GM21447 (cell line): ENCODE measurements at regions not wholly inside any gene's neighbourhood (a gene's known extent, or its start where the extent isn't known, plus 50 kb on each side); places are given as distances from the start of the nearest gene placed in this dataset.
"Not testable (repeated sequence)": the region's sequence is repeated elsewhere in the genome, so short reads cannot be mapped to it uniquely, and the experiment has no call there.

ENCODE experiments used
- ATAC-seq: cut with Tn5 transposase; IDR thresholded peaks from one replicate; pipeline ENCODE4 v1.9.1; 2021; ENCODE audit not compliant: unreplicated experiment

DNA sequence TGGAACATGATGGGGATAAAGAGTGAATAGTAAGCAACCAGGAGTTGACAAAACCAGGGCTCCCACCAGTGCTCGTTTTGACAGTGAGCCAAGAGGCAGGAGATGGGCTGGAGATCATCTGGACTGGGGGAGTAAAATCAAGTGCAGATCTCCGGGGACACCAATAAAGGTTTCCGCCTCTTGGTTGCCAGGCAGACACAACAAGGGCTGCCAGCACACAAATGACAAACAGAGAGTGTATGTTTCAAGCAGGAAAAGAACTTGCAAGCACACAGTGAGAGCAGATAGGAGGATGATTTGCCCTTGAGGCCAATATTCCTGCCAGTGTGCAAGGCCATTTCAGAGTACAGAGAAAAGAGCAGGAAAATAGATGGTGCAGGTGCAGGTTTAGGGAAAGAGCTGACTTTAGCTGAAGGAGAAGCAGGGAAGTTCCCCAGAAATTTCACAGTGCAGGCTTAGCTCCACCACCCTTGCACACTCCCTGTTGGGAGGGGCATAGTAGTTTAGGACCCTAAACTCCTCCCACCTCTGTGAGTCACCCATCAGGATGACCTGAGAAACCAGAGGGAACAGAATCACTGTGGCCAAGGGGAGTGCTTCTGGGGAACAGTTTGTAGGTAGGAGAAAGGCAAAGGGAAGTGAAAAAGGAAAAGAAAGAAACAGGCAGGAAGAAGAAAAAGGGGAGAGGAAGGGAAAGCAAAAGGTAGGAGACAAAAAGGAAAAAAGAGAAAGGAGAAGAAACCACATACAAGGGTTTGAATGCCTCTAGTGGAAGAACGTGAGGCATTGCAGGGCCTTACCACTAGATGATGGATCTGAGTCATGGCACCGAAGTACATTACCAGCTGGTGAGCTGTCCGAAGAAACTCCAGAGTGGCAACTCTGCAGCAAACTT, 404.4 kb downstream of the SLC6A15 start:
- peak; percentile 60 for ATAC-seq

DNA sequence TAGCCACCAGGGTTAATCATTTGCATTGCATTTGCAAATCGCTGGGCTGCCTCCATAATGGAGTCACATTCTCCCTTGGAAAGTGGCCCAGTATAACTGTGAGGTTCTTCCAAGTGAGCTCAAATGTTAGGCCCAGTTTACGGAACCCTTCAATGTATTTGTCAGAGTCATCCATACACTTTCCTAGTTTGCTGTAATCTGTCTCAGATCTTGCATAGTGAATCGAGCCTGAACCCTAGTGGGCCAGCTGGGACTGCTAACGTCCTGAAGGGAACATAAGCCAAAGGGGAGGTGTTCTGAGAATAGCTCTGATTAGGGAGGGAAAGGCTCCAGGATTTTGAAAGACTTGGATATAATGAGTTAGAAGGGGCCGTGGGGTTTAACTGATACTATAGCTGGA, 406.3 kb downstream of the SLC6A15 start:
- no peak for ATAC-seq

DNA sequence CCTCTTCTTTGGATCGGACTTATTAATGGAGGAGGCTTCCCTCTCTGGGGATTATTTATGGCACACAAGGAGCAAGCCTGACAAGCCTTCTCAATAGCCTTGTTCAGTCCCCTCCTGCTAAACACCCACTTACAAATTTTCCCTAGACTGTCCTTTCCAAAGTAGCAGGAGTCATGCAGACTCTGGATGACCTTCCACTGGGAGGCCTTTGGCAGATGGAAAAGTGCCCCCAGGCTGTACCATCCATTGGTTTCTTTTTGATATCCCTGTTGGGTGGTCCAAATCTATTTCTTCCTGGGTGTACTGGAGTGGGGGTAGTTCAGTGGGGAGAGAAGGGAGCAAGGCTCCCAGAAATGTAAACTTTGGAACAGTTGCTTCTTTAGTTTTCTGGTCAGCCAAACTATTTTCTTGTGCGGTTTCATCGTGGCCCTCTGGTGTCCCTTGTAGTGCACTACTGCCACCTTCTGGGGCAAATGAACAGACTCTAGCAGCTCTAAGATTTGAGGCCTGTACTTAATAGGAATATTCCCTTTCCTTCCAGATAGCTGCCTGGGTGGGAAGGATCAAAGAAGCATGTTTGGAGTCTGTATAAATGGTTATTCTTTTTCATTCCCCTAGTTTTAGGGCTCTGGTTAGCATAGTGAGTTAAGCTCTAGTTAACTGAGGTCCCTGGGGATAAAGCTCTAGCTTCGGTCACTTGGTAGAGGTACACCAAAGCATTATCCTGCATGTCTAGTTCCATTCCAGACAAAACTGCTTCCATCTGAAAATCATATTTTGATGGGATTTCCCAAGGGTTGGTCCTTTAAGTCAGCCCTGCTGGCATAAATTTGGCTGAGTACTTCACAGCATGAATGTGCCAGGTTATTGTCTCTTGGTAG, 409.5 kb downstream of the SLC6A15 start:
- ATAC-seq = peak; percentile 73

DNA sequence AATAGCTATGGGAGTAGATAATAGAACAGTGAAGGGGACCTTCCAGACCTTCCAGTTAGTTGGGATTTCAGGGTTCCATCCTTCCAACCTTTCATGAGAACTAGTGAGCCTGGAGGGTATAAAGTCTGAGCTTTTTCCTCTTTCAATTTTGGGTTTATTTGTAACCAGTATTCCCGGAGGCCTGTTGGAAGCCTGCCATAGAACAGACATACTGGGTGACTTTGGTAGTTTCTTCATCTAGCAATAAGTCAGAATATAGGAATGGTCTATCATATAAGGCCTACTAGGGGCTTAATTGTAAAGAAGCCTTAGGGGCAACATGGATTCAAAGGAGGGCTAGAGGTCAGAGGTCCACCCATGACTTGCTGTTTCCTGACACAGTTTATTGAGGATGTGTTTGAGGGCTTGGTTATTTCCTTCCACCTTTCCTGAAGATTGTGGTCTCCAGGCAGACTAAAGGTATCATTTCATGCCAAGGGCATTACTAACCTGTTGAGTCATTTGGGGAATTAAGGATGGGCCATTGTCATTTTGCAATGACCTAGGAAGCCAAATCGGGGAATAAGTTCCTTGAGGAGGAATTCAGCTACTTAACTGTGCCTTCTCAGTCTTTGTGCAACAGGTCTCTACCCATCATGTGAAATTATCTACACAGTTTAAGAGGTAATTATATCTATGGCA, 410.3 kb downstream of the SLC6A15 start:
- no peak for ATAC-seq

DNA sequence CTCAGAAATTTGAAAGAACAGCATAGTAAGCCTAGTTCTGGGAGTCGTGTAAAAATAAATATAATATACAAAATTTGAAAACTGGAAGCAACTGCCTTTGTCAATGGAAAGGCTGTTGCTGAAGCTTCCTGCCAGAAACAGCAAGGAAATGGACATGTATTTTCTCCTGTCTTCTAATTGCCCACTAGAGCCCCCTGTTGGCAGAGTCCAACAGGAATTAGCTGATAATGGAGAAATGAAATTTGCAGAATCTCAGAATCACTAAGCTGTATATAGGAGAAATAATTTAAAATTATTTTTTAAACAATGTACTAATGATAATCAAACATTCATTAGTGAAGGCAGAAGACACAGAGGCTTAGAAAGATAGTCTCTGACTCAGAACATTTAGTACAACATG, 414.8 kb downstream of the SLC6A15 start:
- ATAC-seq = no peak

DNA sequence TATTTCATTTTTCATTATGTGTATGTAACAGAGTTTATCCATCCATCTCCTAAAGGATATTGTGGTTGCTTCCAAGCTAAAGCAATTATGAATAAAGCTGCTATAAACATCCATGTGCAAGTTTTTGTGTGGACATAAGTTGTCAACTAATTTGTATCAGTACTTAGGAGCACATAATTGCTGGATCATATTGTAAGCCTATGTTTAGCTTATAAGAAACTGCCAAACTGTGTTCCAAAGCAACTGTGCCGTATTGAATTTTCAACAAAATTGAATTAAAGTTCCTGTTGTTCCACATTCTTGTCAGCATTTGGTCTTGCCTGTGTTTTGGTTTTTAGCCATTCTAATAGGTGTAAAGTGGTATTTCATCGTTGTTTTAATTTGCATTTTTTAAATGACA, 416.9 kb downstream of the SLC6A15 start:
- ATAC-seq = no peak

DNA sequence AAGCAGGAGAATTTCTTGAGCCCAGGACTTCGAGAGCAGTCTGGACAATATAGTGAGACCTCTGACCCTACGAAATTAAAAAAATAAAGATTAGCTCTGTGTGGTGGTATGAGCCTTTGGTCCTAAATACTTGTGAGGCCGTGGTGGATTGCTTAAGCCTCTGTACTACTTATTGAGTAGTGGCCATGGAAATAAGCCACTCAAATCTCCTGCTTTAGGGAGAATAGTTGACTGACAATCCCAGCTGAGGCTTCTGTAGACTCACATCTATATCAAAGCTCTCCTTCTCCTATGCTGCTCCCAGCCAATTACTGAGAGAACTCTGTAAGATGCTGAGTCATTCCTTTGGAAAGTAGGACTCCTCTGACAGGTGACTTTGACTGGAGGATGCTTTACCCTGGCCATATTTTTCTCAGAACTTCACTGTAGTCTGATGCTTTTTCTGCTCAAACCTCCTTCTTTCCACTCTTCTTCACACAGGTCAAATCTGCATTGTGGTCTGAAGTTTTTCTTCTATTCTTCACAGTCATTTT, 420.2 kb downstream of the SLC6A15 start:
- no peak for ATAC-seq

DNA sequence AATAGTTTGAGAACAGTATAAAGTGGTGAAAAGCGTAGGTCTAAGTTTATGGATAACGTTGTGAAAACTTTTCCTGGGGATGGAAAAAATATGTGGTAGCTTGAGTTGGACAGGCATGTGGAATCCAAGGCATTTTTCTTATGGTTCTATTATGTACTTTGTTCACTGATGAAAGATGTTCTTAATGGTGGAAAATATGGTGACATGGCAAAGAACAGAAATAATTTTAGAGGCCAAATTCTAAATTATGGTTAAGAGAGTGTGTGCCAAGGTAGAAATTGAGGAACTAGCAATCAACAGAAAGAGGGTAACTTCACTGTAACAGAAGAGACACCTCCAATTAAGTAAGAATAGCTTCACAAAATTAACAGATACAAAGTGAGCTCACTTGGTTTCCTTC, 427.8 kb downstream of the SLC6A15 start:
- no peak for ATAC-seq

DNA sequence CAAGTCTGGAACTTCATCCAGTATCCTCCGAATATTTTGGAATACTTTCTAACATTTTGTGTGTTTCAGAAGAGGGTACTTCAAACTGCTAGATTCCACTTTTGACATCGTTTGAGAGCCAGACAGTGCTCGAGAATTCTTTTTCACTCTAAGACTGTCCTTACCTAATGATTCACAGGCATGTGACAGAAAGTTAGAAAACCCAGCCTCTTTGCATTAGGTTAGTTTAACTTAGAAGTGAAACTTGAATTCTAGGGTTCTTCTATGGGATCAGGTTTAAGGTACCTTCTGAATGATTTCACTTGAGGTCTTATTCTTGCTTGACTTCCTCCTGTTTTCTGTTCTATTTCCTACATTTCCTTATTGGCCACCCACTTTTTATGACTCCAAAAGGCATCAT, 431.8 kb downstream of the SLC6A15 start:
- no peak for ATAC-seq

DNA sequence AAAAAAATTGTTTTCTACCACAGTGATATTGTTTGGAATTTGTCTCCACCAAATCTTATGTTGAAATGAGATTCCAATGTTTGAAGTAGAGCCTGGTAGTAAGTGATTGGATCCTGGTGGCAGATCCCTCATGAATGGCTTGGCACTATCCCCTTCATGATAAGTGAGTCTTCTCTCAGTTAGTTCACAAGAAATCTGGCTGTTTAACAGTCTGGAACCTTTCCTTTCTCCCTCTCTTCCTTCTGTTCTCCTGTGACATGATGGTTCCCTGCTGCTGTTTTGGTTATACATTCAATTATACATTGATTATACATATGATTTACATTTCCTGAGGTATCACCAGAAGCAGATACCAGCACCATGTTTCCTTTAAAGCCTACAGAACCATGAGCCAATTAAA, 442.2 kb downstream of the SLC6A15 start:
- no peak for ATAC-seq

DNA sequence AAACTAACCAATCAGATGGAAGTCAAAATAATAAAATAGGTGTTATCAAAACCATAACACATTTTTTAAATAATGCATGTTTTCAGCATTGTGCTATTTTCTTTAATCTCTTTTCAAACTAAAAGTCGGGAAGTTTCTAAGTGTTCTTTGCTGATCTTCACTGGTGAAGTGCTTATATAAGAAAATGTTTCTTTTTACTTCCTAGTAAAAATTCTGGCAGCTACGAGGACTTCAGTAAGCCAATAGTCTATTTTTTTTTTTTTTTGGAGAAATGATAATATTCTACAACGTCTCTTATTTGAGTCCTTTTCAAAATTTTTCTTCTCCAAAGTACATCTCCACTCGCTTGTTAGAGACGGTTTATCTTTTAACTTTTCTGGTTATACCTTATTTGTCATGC, 448.0 kb downstream of the SLC6A15 start:
- ATAC-seq = no peak

DNA sequence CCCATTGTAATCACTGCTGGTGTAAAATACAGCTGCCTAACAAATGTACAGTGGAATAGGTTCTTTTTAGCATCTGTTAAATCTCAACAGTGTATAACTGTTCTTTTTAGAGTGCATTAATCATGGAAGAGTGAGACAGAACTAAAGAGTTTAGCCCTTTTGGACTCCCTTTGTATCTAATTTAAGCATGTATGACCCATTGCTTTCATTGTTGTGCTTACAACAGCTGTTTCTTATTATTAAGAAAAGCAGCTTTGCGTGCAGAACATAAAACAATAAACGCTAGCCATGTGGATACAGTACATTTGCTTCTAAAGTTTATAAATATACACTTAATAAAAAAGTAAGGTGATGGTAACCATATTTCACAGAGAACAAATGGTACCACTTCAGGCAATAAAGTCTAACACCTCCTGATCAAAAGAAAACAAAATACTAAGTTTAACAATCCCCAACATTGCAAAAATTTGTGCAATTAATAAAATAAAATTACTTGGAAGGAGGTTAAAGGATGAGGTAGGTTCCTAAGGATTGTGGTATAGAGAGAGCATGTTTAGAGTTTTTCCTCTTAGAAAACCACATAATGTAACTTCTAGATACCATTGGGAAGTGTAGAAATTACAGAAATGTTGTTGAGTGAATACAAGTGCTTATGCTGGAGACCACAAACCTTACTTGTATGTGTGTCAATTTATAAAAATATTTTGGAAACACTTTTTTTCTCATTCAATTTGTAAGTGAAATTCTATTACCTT, 448.7 kb downstream of the SLC6A15 start:
- no peak for ATAC-seq

DNA sequence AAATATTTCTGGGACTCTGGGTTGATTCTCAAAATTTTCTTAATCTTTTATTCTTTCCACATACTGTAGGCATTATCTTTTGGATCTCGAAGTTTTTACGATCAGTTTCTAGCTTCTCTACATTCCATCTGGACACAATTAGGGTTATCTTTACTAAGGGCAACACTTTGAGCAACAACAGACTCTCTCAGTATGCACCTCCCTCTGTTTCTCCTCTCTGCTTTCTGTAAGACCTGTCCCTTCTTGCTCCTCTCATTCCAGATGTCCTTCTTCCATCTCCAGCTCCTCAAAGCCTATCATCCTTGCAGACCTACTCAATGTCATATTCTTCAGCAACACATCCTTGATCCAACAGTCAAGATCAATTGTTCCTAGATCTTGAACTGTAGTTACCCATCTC, 457.0 kb downstream of the SLC6A15 start:
- ATAC-seq = no peak

DNA sequence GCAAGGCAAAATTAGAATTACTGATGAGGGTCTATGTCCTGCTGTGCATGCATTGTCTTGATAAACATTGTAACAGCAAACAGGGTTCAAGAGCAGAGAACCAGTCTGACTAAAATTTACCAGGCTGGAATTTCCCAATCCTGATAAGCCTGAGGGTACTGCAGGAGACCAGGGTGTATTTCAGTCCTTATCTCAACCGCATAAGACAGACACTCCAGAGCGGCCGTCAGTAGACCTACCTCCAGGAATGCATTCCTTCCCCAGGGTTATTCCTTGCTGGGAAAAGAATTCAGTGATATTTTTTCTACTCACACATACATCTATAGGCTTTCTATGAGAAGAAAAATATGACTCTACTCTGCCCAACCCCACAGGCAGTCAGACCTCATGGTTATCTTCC, 466.1 kb downstream of the SLC6A15 start:
- ATAC-seq = not testable (repeated sequence)

DNA sequence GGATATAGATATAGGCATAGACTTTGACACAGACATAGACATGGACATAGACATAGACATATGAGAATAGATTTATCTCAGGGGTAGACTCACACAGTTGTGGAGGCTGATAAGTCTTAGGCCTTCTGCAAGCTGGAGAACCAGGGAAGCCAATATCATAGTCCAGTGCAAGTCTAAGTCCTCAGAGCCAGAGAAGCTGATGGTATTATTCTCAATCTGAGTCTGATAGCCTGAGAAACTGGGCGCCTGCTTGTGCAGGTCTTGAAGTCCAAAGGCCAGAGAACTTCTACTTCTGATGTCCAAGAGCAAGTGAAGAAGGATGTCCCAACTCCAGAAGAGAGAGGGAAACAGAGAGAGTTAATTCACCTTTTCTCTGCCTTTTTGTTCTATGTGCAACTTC, 476.5 kb downstream of the SLC6A15 start:
- ATAC-seq = no peak

DNA sequence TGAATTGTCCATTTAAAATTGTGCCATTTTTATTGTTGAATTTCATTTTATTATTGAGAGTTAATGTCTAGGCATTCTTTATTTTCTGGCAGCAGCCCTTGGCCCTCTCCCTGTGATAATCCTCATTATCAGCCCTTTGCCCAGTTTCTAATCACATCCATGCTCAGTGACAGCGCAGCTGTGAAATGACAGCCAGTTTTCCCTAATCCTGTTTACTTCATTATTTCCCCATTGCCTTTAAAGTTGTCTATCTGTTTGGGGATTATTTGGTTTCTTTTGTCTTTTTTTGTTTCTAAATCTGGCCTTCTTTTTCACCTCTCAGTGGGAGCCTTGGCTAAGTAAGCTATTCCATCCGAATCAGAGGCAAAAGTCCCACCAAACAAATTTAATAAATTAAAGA, 476.9 kb downstream of the SLC6A15 start:
- ATAC-seq = no peak

DNA sequence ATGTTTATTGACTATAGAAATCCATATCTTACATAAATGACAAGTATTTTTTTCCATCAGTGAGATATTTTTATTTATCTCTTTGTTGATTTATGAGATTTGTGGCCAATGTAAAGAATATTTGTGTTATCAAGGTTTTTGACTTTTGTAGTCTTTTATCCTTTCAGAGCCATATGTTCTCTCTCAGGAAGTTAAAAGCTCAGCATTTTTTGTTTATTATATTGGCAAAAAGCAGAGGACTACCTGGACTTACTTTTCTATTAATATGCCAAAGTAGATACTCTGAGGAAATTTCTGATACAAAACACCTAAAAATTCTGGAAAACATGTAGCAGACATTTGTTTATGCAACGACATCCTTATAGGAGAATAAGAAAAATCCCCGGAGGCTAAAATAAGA, 490.3 kb downstream of the SLC6A15 start:
- ATAC-seq = no peak

DNA sequence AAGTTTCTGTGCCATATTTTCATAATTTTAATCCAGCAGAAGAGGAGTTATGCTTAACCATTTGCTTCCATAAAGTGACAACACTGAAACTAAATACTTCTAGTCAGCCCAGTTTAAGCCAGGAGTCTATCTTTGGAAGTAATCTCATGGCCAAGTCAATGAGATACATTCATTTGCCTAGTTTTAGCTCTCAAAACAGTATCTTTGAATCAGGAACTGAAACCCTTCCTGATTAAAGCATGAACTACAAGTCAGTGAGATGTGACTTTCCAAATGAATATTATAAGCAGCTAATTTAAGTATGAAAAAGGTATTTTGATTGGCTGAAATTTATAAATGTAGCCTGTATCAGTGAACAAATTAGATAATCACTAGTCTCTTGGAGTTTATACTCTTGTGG, 491.5 kb downstream of the SLC6A15 start:
- no peak for ATAC-seq

DNA sequence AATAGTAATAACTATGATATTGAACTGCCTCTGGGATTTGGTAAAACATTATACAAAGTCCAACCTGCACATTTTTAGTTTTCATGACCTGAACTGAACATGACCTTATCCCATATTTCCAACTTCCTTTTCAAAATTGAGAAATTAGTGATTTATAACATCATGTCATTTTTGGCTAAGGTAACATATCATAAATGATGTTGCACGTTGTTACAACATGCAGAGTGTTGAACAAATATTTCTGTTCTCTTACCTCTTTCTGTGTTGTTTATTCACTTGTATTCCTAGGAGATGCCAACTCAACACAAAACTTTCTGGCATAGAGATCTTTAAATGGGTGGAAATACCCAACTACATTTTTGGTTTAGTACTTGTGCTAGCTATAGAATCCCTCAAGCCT, 496.0 kb downstream of the SLC6A15 start:
- ATAC-seq = no peak

DNA sequence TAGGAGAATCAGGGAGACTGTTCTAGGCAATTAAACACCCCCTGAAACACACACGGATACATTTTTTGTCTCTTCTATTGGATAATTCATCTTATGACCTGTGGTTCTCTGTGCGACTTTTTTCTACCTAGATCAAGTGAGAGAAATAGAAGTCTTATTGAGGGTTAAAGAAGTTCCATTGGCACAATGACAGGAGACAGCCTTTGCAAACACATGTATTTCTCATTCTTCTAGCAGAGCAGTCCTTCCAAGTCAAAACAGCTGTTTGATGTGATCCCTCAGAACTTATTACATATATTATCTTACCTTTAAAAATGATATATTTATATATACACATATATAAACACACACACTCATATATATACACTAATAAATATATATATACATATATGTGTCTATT, 496.7 kb downstream of the SLC6A15 start:
- ATAC-seq = no peak

DNA sequence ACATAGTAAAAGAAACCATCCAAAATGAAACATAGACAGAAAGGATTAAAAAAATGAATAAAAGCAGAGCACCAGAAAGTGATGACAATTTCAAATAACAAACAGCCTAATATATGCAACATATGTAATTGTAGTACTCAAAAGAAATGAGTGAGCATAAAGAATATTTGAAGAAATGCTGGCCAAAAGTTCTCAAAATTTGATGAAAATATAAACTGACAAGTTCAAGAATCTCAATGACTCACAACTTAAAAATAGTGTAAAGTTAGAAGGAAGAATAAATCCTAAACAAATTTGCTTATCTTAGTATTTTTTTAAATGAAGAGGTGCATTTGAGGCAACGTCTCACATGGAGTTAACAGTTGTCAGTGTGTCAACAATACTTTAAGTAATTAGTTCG, 498.9 kb downstream of the SLC6A15 start:
- ATAC-seq = no peak
